Tibial artery (tissue), 4 donors: ENCODE measurements at regions not wholly inside any gene's neighbourhood (a gene's known extent, or its start where the extent isn't known, plus 50 kb on each side); places are given as distances from the start of the nearest gene placed in this dataset.

Experiments used
- DNase-seq, 2 donors: peaks; one replicate each; pipeline ENCODE4 v3.0.0-alpha.2; 2019
- H3K27ac ChIP-seq, 2 donors: fragments of 200-600 bp; sonication (generic) in 1 of 2; 1 replicate in 1 of 2; 2 replicates in 1 of 2; pipeline ENCODE4 v1.5.1; 2018 to 2019; ENCODE audit warnings: mild to moderate bottlenecking in 1 of 2
- H3K27me3 ChIP-seq, 2 donors: fragments of 200-600 bp; sonication (generic) in 1 of 2; one replicate each; pipeline versions ENCODE4 v1.5.1 to v1.6.0; 2016 to 2019
- H3K36me3 ChIP-seq, 3 donors: fragments of 200-600 bp; sonication (generic) in 2 of 3; one replicate each; pipeline ENCODE4 v1.5.1; 2016 to 2019; ENCODE audit warnings: mild to moderate bottlenecking in 2 of 3
- H3K4me1 ChIP-seq, 4 donors: fragments of 200-600 bp; sonication (generic) in 2 of 4; 1 replicate in 3 of 4; 2 replicates in 1 of 4; pipeline ENCODE4 v1.5.1; 2016 to 2019
- H3K4me3 ChIP-seq, 2 donors: fragments of 200-600 bp; sonication (generic) in 1 of 2; 1 replicate in 1 of 2; 2 replicates in 1 of 2; pipeline ENCODE4 v1.5.1; 2018 to 2019; ENCODE audit warnings: mild to moderate bottlenecking in 2 of 2
- H3K9me3 ChIP-seq, 3 donors: fragments of 200-600 bp; sonication (generic) in 1 of 3; one replicate each; pipeline ENCODE4 v1.5.1; 2016 to 2019
- CTCF ChIP-seq, 2 experiments: fragments of 200-600 bp in 1 of 2; fragments of 450-650 bp in 1 of 2; IDR thresholded peaks; one replicate each; pipeline ENCODE4 v1.5.1; 2017 to 2019; ENCODE audit warnings: antibody characterized with exemption in 2 of 2, mild to moderate bottlenecking in 1 of 2, moderate library complexity in 1 of 2
- intact Hi-C: fragments of 100-400 bp; cut with DNase I; formaldehyde crosslinking; loops from one replicate; pipeline ENCODE4 v1.15.0; 2023; ENCODE audit warnings: low total_unique reads

DNA sequence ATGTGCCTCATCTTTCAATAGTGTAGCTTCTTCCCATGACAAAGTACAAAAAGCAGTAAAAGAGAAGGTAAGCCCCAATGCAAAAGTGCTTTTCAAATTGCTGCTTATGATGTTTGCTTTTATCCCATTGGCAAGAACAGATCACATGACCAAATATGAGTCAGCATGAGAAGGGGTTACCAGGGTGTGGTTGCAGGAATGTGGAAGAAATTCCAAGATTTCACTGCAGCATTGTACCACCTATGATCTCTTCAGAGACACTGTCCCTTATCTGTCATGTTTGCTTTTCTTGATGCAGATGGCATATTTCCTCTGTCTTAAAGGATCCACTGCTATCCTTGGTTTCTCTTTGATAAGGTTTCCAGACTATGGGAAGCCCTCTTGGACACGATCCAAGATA lies 1006.9 kb upstream of the PRMT6 start:
- intact Hi-C loops, result no loop called here
- Histone ChIP-seq H3K27me3 (no peaks in the 10 kb centered on the region), H3K4me3 (no peak overlapping the region), H3K27ac (no peak overlapping the region), H3K4me1 (no peaks in the 10 kb centered on the region), H3K36me3 (no peaks in the 10 kb centered on the region), H3K9me3 (no peaks in the 10 kb centered on the region)
- no peak for TF ChIP-seq CTCF (IDR thresholded peaks at IDR 0.05)
- DNase-seq, result no peak

DNA sequence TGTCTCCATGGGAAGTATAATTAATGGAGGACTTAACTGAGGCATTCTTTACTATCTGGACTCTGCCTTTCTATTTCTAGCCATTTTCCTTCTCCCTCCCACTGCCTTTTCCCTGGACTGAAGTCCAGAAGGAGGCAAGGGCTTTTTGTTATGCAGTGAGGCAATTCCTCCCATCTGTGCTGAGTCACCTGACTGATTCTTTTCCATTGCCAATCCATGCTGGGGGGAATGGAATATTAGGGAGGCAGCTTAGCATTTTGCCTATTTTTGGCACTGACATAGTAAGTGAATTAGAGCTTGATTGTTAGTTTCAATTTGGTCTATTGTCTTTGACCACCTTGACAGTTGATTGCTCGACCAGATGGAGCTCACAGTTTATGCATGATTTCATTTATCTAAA lies 1000.6 kb upstream of the PRMT6 start:
- Histone ChIP-seq H3K4me3 (no peak overlapping the region), H3K9me3 (no peaks in the 10 kb centered on the region), H3K27ac (no peak overlapping the region), H3K4me1 (no peaks in the 10 kb centered on the region), H3K27me3 (no peaks in the 10 kb centered on the region), H3K36me3 (no peaks in the 10 kb centered on the region)
- intact Hi-C loops, result no loop called here
- no peak for DNase-seq
- TF ChIP-seq CTCF (IDR thresholded peaks at IDR 0.05), result no peak

GRCh38 chr1:106061586-106062495 lies 994.6 kb upstream of the PRMT6 start:
- Histone ChIP-seq H3K4me3 (no peak overlapping the region), H3K27me3 (no peaks in the 10 kb centered on the region), H3K27ac (no peak overlapping the region), H3K4me1 (no peaks in the 10 kb centered on the region), H3K9me3 (no peaks in the 10 kb centered on the region), H3K36me3 (no peaks in the 10 kb centered on the region)
- TF ChIP-seq CTCF (IDR thresholded peaks at IDR 0.05), result no peak
- DNase-seq, result no peak
- intact Hi-C loops, result no loop called here

DNA sequence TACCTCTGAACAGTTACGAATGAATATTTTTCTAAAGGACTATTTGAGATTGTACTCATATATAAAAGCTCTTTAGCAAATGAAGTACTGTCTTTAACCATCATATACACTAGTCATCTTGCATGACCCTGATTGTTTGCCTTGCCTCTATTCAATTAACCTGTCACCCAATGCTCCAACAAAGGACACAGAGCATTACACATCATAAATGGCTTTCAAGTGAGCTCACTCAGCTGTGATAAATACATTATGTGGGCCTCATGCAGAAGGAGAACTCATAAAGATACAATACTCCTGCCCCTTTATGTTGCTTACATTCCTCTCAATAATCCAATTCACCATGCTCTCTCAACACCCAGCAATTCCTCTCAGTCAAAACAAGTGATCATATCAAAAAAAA lies 993.0 kb upstream of the PRMT6 start:
- DNase-seq, result no peak

DNA sequence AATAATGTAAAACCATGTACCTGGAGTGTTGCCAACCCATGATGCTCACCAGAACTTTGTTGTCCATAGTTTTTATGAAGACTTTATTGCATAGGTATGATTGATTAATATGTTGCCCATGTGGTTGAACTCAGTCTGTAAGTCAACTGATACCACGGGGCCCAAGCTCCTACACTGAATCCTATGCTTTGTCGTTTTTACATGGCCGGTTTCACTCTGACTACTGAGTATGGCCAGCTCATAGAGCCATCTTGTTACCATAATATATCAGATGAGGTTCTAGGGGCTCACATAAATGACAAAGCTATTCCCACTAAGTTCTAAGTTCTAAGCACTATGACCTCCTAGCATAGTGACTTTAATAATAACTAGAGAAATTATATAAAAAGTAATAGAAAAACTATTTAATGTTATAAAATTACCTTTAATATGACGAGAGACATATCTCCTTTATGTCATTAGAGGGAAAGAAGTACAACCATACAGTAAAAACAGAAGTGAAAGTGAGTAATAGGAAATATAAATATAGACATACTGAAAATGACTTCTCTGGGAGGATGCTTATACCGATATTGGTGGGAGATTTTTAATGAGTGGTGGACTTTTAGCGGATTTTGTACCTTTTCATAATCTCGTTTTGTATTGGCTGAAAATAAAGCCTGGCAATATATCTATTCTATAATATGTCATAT lies 983.4 kb upstream of the PRMT6 start:
- TF ChIP-seq CTCF (IDR thresholded peaks at IDR 0.05), result no peak
- no peak for DNase-seq
- no peak overlapping the region for H3K27ac ChIP-seq
- H3K4me1 ChIP-seq, result no peaks in the 10 kb centered on the region
- intact Hi-C loops, result no loop called here
- H3K9me3 ChIP-seq, result no peaks in the 10 kb centered on the region
- no peak overlapping the region for H3K4me3 ChIP-seq
- H3K27me3 ChIP-seq, result no peaks in the 10 kb centered on the region
- no peaks in the 10 kb centered on the region for H3K36me3 ChIP-seq

More for the DNA sequence above, 993.0 kb upstream of the PRMT6 start:
- Histone ChIP-seq H3K9me3 (no peaks in the 10 kb centered on the region), H3K4me3 (no peak overlapping the region), H3K4me1 (no peaks in the 10 kb centered on the region), H3K27me3 (no peaks in the 10 kb centered on the region), H3K36me3 (no peaks in the 10 kb centered on the region), H3K27ac (no peak overlapping the region)
- no peak for TF ChIP-seq CTCF (IDR thresholded peaks at IDR 0.05)
- intact Hi-C loops, result no loop called here
